ENCODE measurements at regions not wholly inside any gene's neighbourhood (a gene's known extent, or its start where the extent isn't known, plus 50 kb on each side); places are given as distances from the start of the nearest gene placed in this dataset.

GRCh38 chr20:7437311-7437710 lies 502.9 kb downstream of the HAO1 start:
- Histone ChIP-seq H2AFZ (no peak overlapping the region), H3K9ac (no peak overlapping the region), H3K36me3 (ENCODE audit: low read depth) (no peaks in the 10 kb centered on the region), H3K4me2 (ENCODE audit: unreplicated experiment) (no peak overlapping the region), H3K27me3 (replicated peaks; ENCODE audit: insufficient read depth) (no peaks in the 10 kb centered on the region), H3K9me2 (ENCODE audit: insufficient read depth) (no peaks in the 10 kb centered on the region), H3K4me1 (ENCODE audit: insufficient read depth) (no peaks in the 10 kb centered on the region), H3K79me2 (ENCODE audit: insufficient read depth) (no peaks in the 10 kb centered on the region), H3K4me3 (no peak overlapping the region), H4K20me1 (ENCODE audit: insufficient read depth) (no peaks in the 10 kb centered on the region), H3K9me3 (ENCODE audit: low read depth) (no peaks in the 10 kb centered on the region), H3K27ac (no peak overlapping the region), H3F3A (ENCODE audit: insufficient read depth) (no peaks in the 10 kb centered on the region)
- WGBS, 2 experiments (ENCODE audit: low coverage in 1 of 2, low lambda C conversion rate in 2 of 2, missing lambda C conversion rate in 2 of 2), result 74 to 96% methylated on average over 3 of the region's 3 CpGs
- in situ Hi-C loops (cut with MboI), result no loop called here
- DNase-seq, result no peak
- TF ChIP-seq EZH2 (IDR thresholded peaks at IDR 0.05; ENCODE audit: insufficient read depth, poor library complexity, severe bottlenecking) (no peak), EZH2phosphoT487 (IDR thresholded peaks at IDR 0.05; ENCODE audit: insufficient read depth, low read depth) (no peak)

GRCh38 chr20:7449269-7449668 lies 491.0 kb downstream of the HAO1 start:
- H3K27ac ChIP-seq, result no peak overlapping the region
- H4K20me1 ChIP-seq (ENCODE audit: insufficient read depth), result no peaks in the 10 kb centered on the region
- H3K27me3 ChIP-seq (replicated peaks; ENCODE audit: insufficient read depth), result no peaks in the 10 kb centered on the region
- no peak overlapping the region for H2AFZ ChIP-seq
- H3F3A ChIP-seq (ENCODE audit: insufficient read depth), result no peaks in the 10 kb centered on the region
- no peak overlapping the region for H3K9ac ChIP-seq
- H3K9me2 ChIP-seq (ENCODE audit: insufficient read depth), result no peaks in the 10 kb centered on the region
- no peaks in the 10 kb centered on the region for H3K4me1 ChIP-seq (ENCODE audit: insufficient read depth)
- no peaks in the 10 kb centered on the region for H3K36me3 ChIP-seq (ENCODE audit: low read depth)
- H3K4me3 ChIP-seq, result no peak overlapping the region
- TF ChIP-seq EZH2phosphoT487 (IDR thresholded peaks at IDR 0.05; ENCODE audit: insufficient read depth, low read depth) (no peak), EZH2 (IDR thresholded peaks at IDR 0.05; ENCODE audit: insufficient read depth, poor library complexity, severe bottlenecking) (no peak)
- in situ Hi-C loops (cut with MboI), result no loop called here
- no peaks in the 10 kb centered on the region for H3K9me3 ChIP-seq (ENCODE audit: low read depth)
- peak; percentile 4 for DNase-seq
- H3K79me2 ChIP-seq (ENCODE audit: insufficient read depth), result no peaks in the 10 kb centered on the region
- H3K4me2 ChIP-seq (ENCODE audit: unreplicated experiment), result no peak overlapping the region
- 87 to 88% methylated on average over 1 of the region's 1 CpG for WGBS, 2 experiments (ENCODE audit: low coverage in 1 of 2, low lambda C conversion rate in 2 of 2, missing lambda C conversion rate in 2 of 2)

- H3F3A ChIP-seq (ENCODE audit: insufficient read depth), result no peaks in the 10 kb centered on the region
- H3K79me2 ChIP-seq (ENCODE audit: insufficient read depth), result no peaks in the 10 kb centered on the region
- no peak overlapping the region for H3K27ac ChIP-seq
- no peaks in the 10 kb centered on the region for H4K20me1 ChIP-seq (ENCODE audit: insufficient read depth)
- H3K4me3 ChIP-seq, result no peak overlapping the region
- no peaks in the 10 kb centered on the region for H3K27me3 ChIP-seq (replicated peaks; ENCODE audit: insufficient read depth)
- DNase-seq, result no peak
- H3K9me3 ChIP-seq (ENCODE audit: low read depth), result no peaks in the 10 kb centered on the region
- H3K36me3 ChIP-seq (ENCODE audit: low read depth), result no peaks in the 10 kb centered on the region
- H2AFZ ChIP-seq, result no peak overlapping the region
- H3K9me2 ChIP-seq (ENCODE audit: insufficient read depth), result no peaks in the 10 kb centered on the region
- no peak overlapping the region for H3K9ac ChIP-seq
- TF ChIP-seq EZH2phosphoT487 (IDR thresholded peaks at IDR 0.05; ENCODE audit: insufficient read depth, low read depth), result no peak
- TF ChIP-seq EZH2 (IDR thresholded peaks at IDR 0.05; ENCODE audit: insufficient read depth, poor library complexity, severe bottlenecking), result no peak
- in situ Hi-C loops (cut with MboI), result no loop called here
- 91 to 93% methylated on average over 2 of the region's 2 CpGs for WGBS, 2 experiments (ENCODE audit: low coverage in 1 of 2, low lambda C conversion rate in 2 of 2, missing lambda C conversion rate in 2 of 2)
- H3K4me1 ChIP-seq (ENCODE audit: insufficient read depth), result no peaks in the 10 kb centered on the region
- H3K4me2 ChIP-seq (ENCODE audit: unreplicated experiment), result no peak overlapping the region
These were observed 487.4 kb downstream of the HAO1 start for GRCh38 chr20:7452890-7453289.

GRCh38 chr20:7454047-7454446 lies 486.2 kb downstream of the HAO1 start:
- Histone ChIP-seq H3K27me3 (replicated peaks; ENCODE audit: insufficient read depth) (no peaks in the 10 kb centered on the region), H3F3A (ENCODE audit: insufficient read depth) (no peaks in the 10 kb centered on the region), H3K27ac (no peak overlapping the region), H3K79me2 (ENCODE audit: insufficient read depth) (no peaks in the 10 kb centered on the region), H3K4me3 (no peak overlapping the region), H3K4me1 (ENCODE audit: insufficient read depth) (no peaks in the 10 kb centered on the region), H3K9me2 (ENCODE audit: insufficient read depth) (no peaks in the 10 kb centered on the region), H3K36me3 (ENCODE audit: low read depth) (no peaks in the 10 kb centered on the region), H3K4me2 (ENCODE audit: unreplicated experiment) (no peak overlapping the region), H2AFZ (no peak overlapping the region), H4K20me1 (ENCODE audit: insufficient read depth) (no peaks in the 10 kb centered on the region), H3K9me3 (ENCODE audit: low read depth) (no peaks in the 10 kb centered on the region), H3K9ac (no peak overlapping the region)
- no peak for DNase-seq
- TF ChIP-seq EZH2 (IDR thresholded peaks at IDR 0.05; ENCODE audit: insufficient read depth, poor library complexity, severe bottlenecking), result no peak
- no peak for TF ChIP-seq EZH2phosphoT487 (IDR thresholded peaks at IDR 0.05; ENCODE audit: insufficient read depth, low read depth)
- WGBS, 2 experiments (ENCODE audit: low coverage in 1 of 2, low lambda C conversion rate in 2 of 2, missing lambda C conversion rate in 2 of 2), result 91 to 95% methylated on average over 2 of the region's 2 CpGs
- in situ Hi-C loops (cut with MboI), result no loop called here

GRCh38 chr20:7458459-7458858 lies 481.8 kb downstream of the HAO1 start:
- H3K36me3 ChIP-seq (ENCODE audit: low read depth), result no peaks in the 10 kb centered on the region
- H3K27me3 ChIP-seq (replicated peaks; ENCODE audit: insufficient read depth), result no peaks in the 10 kb centered on the region
- H3K79me2 ChIP-seq (ENCODE audit: insufficient read depth), result no peaks in the 10 kb centered on the region
- no peaks in the 10 kb centered on the region for H3K9me2 ChIP-seq (ENCODE audit: insufficient read depth)
- no peaks in the 10 kb centered on the region for H3K9me3 ChIP-seq (ENCODE audit: low read depth)
- no peaks in the 10 kb centered on the region for H3K4me1 ChIP-seq (ENCODE audit: insufficient read depth)
- H3K27ac ChIP-seq, result no peak overlapping the region
- no peak overlapping the region for H2AFZ ChIP-seq
- DNase-seq, result no peak
- TF ChIP-seq EZH2 (IDR thresholded peaks at IDR 0.05; ENCODE audit: insufficient read depth, poor library complexity, severe bottlenecking) (no peak), EZH2phosphoT487 (IDR thresholded peaks at IDR 0.05; ENCODE audit: insufficient read depth, low read depth) (no peak)
- no peaks in the 10 kb centered on the region for H4K20me1 ChIP-seq (ENCODE audit: insufficient read depth)
- no peak overlapping the region for H3K4me3 ChIP-seq
- WGBS, 2 experiments (ENCODE audit: low coverage in 1 of 2, low lambda C conversion rate in 2 of 2, missing lambda C conversion rate in 2 of 2), result 94% methylated on average over 3 of the region's 3 CpGs
- no peak overlapping the region for H3K9ac ChIP-seq
- H3K4me2 ChIP-seq (ENCODE audit: unreplicated experiment), result no peak overlapping the region
- in situ Hi-C loops (cut with MboI), result no loop called here
- no peaks in the 10 kb centered on the region for H3F3A ChIP-seq (ENCODE audit: insufficient read depth)

Measured in GM23248 (cell line).